GM23248 (cell line): ENCODE measurements at regions not wholly inside any gene's neighbourhood (a gene's known extent, or its start where the extent isn't known, plus 50 kb on each side); places are given as distances from the start of the nearest gene placed in this dataset.
"Not testable (repeated sequence)": the region's sequence is repeated elsewhere in the genome, so short reads cannot be mapped to it uniquely, and the experiment has no call there.

Experiments used
- EZH2 ChIP-seq: fragments of 200-600 bp; sonication (generic); IDR thresholded peaks from 2 replicates; pipeline ENCODE4 v1.6.1; 2018; ENCODE audit warnings: antibody characterized with exemption, mild to moderate bottlenecking; ENCODE audit not compliant: insufficient read depth, poor library complexity, severe bottlenecking
- EZH2phosphoT487 ChIP-seq: fragments of 200-600 bp; sonication (generic); IDR thresholded peaks from 2 replicates; pipeline ENCODE4 v1.6.1; 2018; ENCODE audit warnings: antibody characterized with exemption, moderate library complexity, mild to moderate bottlenecking, low read depth; ENCODE audit not compliant: insufficient read depth

- TF ChIP-seq EZH2phosphoT487, EZH2: not testable (repeated sequence)
Measured at GRCh38 chr17:68757866-68758757, 156.9 kb upstream of the FAM20A start.
